ENCODE measurements at regions not wholly inside any gene's neighbourhood (a gene's known extent, or its start where the extent isn't known, plus 50 kb on each side); places are given as distances from the start of the nearest gene placed in this dataset.

GRCh38 chr21:27352885-27353284 is 386.0 kb upstream of the ADAMTS5 start:
- DNase-seq (ENCODE audit: low read depth, low spot score) (no peak), ATAC-seq (no peak)
- H3K9me3 ChIP-seq (ENCODE audit: control insufficient read depth, insufficient read depth, low read depth, low read length) = no peaks in the 10 kb centered on the region
- H3K36me3 ChIP-seq (ENCODE audit: control insufficient read depth, insufficient read depth, low read length) = no peaks in the 10 kb centered on the region; the same call in 1 of the 2 replicates
- ChIA-PET CTCF (no interaction called here), POLR2A (no interaction called here)
- TF ChIP-seq, protein P1, sequence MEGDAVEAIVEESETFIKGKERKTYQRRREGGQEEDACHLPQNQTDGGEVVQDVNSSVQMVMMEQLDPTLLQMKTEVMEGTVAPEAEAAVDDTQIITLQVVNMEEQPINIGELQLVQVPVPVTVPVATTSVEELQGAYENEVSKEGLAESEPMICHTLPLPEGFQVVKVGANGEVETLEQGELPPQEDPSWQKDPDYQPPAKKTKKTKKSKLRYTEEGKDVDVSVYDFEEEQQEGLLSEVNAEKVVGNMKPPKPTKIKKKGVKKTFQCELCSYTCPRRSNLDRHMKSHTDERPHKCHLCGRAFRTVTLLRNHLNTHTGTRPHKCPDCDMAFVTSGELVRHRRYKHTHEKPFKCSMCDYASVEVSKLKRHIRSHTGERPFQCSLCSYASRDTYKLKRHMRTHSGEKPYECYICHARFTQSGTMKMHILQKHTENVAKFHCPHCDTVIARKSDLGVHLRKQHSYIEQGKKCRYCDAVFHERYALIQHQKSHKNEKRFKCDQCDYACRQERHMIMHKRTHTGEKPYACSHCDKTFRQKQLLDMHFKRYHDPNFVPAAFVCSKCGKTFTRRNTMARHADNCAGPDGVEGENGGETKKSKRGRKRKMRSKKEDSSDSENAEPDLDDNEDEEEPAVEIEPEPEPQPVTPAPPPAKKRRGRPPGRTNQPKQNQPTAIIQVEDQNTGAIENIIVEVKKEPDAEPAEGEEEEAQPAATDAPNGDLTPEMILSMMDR (IDR thresholded peaks at IDR 0.05) = no peak
- TF ChIP-seq SIN3A (IDR thresholded peaks at IDR 0.05; ENCODE audit: borderline replicate concordance, insufficient read depth, low read depth, low read length) (no peak), REST (IDR thresholded peaks at IDR 0.05; ENCODE audit: insufficient read depth in 1 of 2, low read depth in 2 of 2, low read length in 1 of 2) (no peak), TCF7L2 (IDR thresholded peaks at IDR 0.05; ENCODE audit: low read depth, low read length) (no peak), POLR2AphosphoS5 (IDR thresholded peaks at IDR 0.05; ENCODE audit: low read depth, low read length) (no peak)
- no TSS peak for BruUV-seq (replicated peaks)
- no peak overlapping the region for H3K4me3 ChIP-seq (ENCODE audit: low read depth in 2 of 2, low read length in 2 of 2)
- no peaks in the 10 kb centered on the region for H3K4me1 ChIP-seq (ENCODE audit: control insufficient read depth, insufficient read depth, low read length)
- H3K27me3 ChIP-seq (ENCODE audit: control insufficient read depth, insufficient read depth, low read length) = no peaks in the 10 kb centered on the region
- in situ Hi-C loops (cut with HindIII; ENCODE audit: low pct_unique_long_range_greater_than_20kb, low sequenced_read_pairs) (no loop called here), intact Hi-C loops (cut with micrococcal nuclease; ENCODE audit: unreplicated experiment) (no loop called here)
- H3K27ac ChIP-seq (ENCODE audit: low read length) = no peak overlapping the region

DNA sequence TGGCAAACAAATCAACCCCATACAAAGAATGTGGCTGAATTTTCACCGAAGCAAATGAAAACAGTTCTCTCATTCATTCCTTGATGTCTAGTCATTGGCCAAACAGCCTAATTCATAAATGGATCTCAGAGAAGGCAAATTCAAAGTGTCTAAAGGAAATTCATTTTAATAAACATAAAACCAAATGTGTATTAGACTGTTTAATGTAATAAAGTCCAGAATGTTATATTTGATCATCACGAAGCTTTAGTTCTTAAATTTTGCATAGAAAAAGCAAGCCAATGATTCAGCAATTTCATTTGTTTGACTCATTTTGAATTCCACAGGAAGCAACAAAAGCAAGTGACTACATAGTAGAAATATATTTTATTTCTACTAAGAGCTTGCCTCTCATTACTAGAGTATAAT is 379.2 kb upstream of the ADAMTS5 start:
- in situ Hi-C loops (cut with HindIII; ENCODE audit: low pct_unique_long_range_greater_than_20kb, low sequenced_read_pairs) (no loop called here), intact Hi-C loops (cut with micrococcal nuclease; ENCODE audit: unreplicated experiment) (no loop called here)
- Histone ChIP-seq H3K4me1 (ENCODE audit: control insufficient read depth, insufficient read depth, low read length) (no peaks in the 10 kb centered on the region), H3K27ac (ENCODE audit: low read length) (no peak overlapping the region), H3K9me3 (ENCODE audit: control insufficient read depth, insufficient read depth, low read depth, low read length) (no peaks in the 10 kb centered on the region), H3K4me3 (ENCODE audit: low read depth in 2 of 2, low read length in 2 of 2) (no peak overlapping the region), H3K36me3 (ENCODE audit: control insufficient read depth, insufficient read depth, low read length) (no peaks in the 10 kb centered on the region), H3K27me3 (ENCODE audit: control insufficient read depth, insufficient read depth, low read length) (no peaks in the 10 kb centered on the region)
- CTCF ChIA-PET = no interaction called here
- no peak for TF ChIP-seq REST (IDR thresholded peaks at IDR 0.05; ENCODE audit: insufficient read depth in 1 of 2, low read depth in 2 of 2, low read length in 1 of 2)
- TF ChIP-seq SIN3A (IDR thresholded peaks at IDR 0.05; ENCODE audit: borderline replicate concordance, insufficient read depth, low read depth, low read length) = no peak
- TF ChIP-seq, protein P1 (IDR thresholded peaks at IDR 0.05) = no peak
- no peak for TF ChIP-seq POLR2AphosphoS5 (IDR thresholded peaks at IDR 0.05; ENCODE audit: low read depth, low read length)
- no peak for TF ChIP-seq TCF7L2 (IDR thresholded peaks at IDR 0.05; ENCODE audit: low read depth, low read length)
- no peak for DNase-seq (ENCODE audit: low read depth, low spot score)
- no peak for ATAC-seq
- POLR2A ChIA-PET = no interaction called here
- no TSS peak for BruUV-seq (replicated peaks)
